GM23338 (cell line): ENCODE measurements at regions not wholly inside any gene's neighbourhood (a gene's known extent, or its start where the extent isn't known, plus 50 kb on each side); places are given as distances from the start of the nearest gene placed in this dataset.

ENCODE experiments used
- CREB1 ChIP-seq: fragments of 250-450 bp; sonication (Bioruptor Pico); IDR thresholded peaks from 2 replicates; pipeline ENCODE4 v1.5.0; 2020; ENCODE audit warnings: low read depth, mild to moderate bottlenecking, moderate library complexity
- EZH2 ChIP-seq: fragments of 200-600 bp; sonication (generic); IDR thresholded peaks from one replicate; pipeline ENCODE4 v1.8.0; 2017; ENCODE audit warnings: antibody characterized with exemption, mild to moderate bottlenecking, low read depth; ENCODE audit not compliant: unreplicated experiment
- POLR2AphosphoS5 ChIP-seq: IDR thresholded peaks from 2 replicates; pipeline ENCODE4 v1.6.1; 2016; ENCODE audit warnings: antibody characterized with exemption, low read depth
- STAT1 ChIP-seq: IDR thresholded peaks from one replicate; pipeline ENCODE4 v1.6.1; 2016; ENCODE audit warnings: antibody characterized with exemption; ENCODE audit not compliant: unreplicated experiment
- ZNF114 ChIP-seq: fragments of 250-450 bp; sonication (Bioruptor Pico); IDR thresholded peaks from 2 replicates; pipeline ENCODE4 v1.5.0; 2020; ENCODE audit warnings: mild to moderate bottlenecking, moderate library complexity
- ZNF331 ChIP-seq: fragments of 250-450 bp; sonication (Bioruptor Pico); IDR thresholded peaks from 2 replicates; pipeline ENCODE4 v1.5.0; 2020; ENCODE audit warnings: low read depth, mild to moderate bottlenecking, moderate library complexity
- TF ChIP-seq, protein P1 (sequence below): fragments of 250-450 bp; sonication (Bioruptor Pico); IDR thresholded peaks from 2 replicates; pipeline ENCODE4 v1.5.0; 2020; ENCODE audit warnings: mild to moderate bottlenecking, moderate library complexity
- TF ChIP-seq, protein P2 (sequence below): IDR thresholded peaks from one replicate; pipeline ENCODE4 v1.6.1; 2018; ENCODE audit warnings: antibody characterized with exemption; ENCODE audit not compliant: unreplicated experiment
- TF ChIP-seq, protein P3 (sequence below): IDR thresholded peaks from 2 replicates; pipeline ENCODE4 v1.6.1; 2016; ENCODE audit warnings: antibody characterized with exemption

DNA sequence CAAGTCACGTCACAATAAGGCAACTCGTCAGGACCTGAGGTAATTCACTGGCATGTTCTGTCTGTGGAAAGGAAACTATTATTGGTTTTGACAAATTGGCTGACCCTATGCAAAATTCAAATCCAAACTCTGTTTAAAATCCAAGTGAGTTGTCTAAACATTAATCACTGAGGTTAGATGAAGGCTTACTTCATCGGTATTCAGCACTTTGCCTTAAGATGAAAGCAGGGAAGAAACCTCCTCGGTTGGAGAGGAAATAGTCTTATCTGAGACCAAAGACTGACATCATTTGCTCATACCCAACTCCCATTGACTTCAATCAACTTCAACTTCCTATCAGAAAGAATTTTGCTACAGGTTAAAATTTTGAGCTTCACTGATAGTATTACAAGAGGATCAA lies 355.1 kb upstream of the MBL2 start (continued):
- TF ChIP-seq, protein P1, sequence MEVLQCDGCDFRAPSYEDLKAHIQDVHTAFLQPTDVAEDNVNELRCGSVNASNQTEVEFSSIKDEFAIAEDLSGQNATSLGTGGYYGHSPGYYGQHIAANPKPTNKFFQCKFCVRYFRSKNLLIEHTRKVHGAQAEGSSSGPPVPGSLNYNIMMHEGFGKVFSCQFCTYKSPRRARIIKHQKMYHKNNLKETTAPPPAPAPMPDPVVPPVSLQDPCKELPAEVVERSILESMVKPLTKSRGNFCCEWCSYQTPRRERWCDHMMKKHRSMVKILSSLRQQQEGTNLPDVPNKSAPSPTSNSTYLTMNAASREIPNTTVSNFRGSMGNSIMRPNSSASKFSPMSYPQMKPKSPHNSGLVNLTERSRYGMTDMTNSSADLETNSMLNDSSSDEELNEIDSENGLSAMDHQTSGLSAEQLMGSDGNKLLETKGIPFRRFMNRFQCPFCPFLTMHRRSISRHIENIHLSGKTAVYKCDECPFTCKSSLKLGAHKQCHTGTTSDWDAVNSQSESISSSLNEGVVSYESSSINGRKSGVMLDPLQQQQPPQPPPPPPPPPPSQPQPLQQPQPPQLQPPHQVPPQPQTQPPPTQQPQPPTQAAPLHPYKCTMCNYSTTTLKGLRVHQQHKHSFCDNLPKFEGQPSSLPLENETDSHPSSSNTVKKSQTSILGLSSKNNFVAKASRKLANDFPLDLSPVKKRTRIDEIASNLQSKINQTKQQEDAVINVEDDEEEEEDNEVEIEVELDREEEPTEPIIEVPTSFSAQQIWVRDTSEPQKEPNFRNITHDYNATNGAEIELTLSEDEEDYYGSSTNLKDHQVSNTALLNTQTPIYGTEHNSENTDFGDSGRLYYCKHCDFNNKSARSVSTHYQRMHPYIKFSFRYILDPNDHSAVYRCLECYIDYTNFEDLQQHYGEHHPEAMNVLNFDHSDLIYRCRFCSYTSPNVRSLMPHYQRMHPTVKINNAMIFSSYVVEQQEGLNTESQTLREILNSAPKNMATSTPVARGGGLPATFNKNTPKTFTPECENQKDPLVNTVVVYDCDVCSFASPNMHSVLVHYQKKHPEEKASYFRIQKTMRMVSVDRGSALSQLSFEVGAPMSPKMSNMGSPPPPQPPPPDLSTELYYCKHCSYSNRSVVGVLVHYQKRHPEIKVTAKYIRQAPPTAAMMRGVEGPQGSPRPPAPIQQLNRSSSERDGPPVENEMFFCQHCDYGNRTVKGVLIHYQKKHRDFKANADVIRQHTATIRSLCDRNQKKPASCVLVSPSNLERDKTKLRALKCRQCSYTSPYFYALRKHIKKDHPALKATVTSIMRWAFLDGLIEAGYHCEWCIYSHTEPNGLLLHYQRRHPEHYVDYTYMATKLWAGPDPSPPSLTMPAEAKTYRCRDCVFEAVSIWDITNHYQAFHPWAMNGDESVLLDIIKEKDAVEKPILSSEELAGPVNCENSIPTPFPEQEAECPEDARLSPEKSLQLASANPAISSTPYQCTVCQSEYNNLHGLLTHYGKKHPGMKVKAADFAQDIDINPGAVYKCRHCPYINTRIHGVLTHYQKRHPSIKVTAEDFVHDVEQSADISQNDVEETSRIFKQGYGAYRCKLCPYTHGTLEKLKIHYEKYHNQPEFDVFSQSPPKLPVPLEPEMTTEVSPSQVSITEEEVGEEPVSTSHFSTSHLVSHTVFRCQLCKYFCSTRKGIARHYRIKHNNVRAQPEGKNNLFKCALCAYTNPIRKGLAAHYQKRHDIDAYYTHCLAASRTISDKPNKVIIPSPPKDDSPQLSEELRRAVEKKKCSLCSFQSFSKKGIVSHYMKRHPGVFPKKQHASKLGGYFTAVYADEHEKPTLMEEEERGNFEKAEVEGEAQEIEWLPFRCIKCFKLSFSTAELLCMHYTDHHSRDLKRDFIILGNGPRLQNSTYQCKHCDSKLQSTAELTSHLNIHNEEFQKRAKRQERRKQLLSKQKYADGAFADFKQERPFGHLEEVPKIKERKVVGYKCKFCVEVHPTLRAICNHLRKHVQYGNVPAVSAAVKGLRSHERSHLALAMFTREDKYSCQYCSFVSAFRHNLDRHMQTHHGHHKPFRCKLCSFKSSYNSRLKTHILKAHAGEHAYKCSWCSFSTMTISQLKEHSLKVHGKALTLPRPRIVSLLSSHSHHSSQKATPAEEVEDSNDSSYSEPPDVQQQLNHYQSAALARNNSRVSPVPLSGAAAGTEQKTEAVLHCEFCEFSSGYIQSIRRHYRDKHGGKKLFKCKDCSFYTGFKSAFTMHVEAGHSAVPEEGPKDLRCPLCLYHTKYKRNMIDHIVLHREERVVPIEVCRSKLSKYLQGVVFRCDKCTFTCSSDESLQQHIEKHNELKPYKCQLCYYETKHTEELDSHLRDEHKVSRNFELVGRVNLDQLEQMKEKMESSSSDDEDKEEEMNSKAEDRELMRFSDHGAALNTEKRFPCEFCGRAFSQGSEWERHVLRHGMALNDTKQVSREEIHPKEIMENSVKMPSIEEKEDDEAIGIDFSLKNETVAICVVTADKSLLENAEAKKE, result no peak
- TF ChIP-seq EZH2 (no peak), ZNF331 (CRISPR knock-in tag) (no peak), ZNF114 (CRISPR knock-in tag) (no peak), CREB1 (CRISPR knock-in tag) (no peak), POLR2AphosphoS5 (no peak), STAT1 (no peak)
- TF ChIP-seq, protein P2, sequence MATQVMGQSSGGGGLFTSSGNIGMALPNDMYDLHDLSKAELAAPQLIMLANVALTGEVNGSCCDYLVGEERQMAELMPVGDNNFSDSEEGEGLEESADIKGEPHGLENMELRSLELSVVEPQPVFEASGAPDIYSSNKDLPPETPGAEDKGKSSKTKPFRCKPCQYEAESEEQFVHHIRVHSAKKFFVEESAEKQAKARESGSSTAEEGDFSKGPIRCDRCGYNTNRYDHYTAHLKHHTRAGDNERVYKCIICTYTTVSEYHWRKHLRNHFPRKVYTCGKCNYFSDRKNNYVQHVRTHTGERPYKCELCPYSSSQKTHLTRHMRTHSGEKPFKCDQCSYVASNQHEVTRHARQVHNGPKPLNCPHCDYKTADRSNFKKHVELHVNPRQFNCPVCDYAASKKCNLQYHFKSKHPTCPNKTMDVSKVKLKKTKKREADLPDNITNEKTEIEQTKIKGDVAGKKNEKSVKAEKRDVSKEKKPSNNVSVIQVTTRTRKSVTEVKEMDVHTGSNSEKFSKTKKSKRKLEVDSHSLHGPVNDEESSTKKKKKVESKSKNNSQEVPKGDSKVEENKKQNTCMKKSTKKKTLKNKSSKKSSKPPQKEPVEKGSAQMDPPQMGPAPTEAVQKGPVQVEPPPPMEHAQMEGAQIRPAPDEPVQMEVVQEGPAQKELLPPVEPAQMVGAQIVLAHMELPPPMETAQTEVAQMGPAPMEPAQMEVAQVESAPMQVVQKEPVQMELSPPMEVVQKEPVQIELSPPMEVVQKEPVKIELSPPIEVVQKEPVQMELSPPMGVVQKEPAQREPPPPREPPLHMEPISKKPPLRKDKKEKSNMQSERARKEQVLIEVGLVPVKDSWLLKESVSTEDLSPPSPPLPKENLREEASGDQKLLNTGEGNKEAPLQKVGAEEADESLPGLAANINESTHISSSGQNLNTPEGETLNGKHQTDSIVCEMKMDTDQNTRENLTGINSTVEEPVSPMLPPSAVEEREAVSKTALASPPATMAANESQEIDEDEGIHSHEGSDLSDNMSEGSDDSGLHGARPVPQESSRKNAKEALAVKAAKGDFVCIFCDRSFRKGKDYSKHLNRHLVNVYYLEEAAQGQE, result no peak
- TF ChIP-seq, protein P3, sequence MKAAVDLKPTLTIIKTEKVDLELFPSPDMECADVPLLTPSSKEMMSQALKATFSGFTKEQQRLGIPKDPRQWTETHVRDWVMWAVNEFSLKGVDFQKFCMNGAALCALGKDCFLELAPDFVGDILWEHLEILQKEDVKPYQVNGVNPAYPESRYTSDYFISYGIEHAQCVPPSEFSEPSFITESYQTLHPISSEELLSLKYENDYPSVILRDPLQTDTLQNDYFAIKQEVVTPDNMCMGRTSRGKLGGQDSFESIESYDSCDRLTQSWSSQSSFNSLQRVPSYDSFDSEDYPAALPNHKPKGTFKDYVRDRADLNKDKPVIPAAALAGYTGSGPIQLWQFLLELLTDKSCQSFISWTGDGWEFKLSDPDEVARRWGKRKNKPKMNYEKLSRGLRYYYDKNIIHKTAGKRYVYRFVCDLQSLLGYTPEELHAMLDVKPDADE, result no peak
